H1 (cell line): ENCODE measurements at regions not wholly inside any gene's neighbourhood (a gene's known extent, or its start where the extent isn't known, plus 50 kb on each side); places are given as distances from the start of the nearest gene placed in this dataset.

ENCODE experiments used
- CTCF ChIA-PET: fragments of 300-600 bp; sonication (Branson Sonifier 250); formaldehyde crosslinking; loops from one replicate; lab custom pipeline; 2021; ENCODE audit not compliant: partially characterized antibody; lab: Charles Lee
- POLR2A ChIA-PET: fragments of 300-600 bp; sonication (Branson Sonifier 250); formaldehyde crosslinking; loops from one replicate; lab custom pipeline; 2021; ENCODE audit warnings: inconsistent platforms; ENCODE audit not compliant: partially characterized antibody; lab: Charles Lee
- DNase-seq, 2 experiments: peaks; one replicate each; pipeline versions ENCODE4 v3.0.0 to v3.0.0-alpha.2; 2010 to 2022; ENCODE audit warnings: low spot score in 2 of 2, low read depth in 1 of 2, mixed read lengths in 1 of 2
- FAIRE-seq: peaks from 2 replicates; lab custom pipeline; 2011; peaks lifted over from hg19 to GRCh38; lab: Jason Lieb, UNC
- H2AFZ ChIP-seq: 2 replicates; pipeline ENCODE4 v1.8.1; 2012; ENCODE audit warnings: low read length, inconsistent platforms
- H2AK5ac ChIP-seq: 2 replicates; pipeline ENCODE4 v1.6.1; 2013; ENCODE audit warnings: low read depth, low read length
- H2BK120ac ChIP-seq: replicated peaks from 2 replicates; pipeline ENCODE3; 2013; ENCODE audit warnings: low read depth, low read length, inconsistent platforms
- H2BK12ac ChIP-seq: 2 replicates; pipeline ENCODE4 v1.6.1; 2013; ENCODE audit warnings: low read depth, low read length
- H2BK15ac ChIP-seq: 2 replicates; pipeline ENCODE4 v1.6.1; 2013; ENCODE audit warnings: low read length
- H2BK20ac ChIP-seq: 2 replicates; pipeline ENCODE4 v1.6.1; 2013; ENCODE audit warnings: low read length
- H2BK5ac ChIP-seq: 2 replicates; pipeline ENCODE4 v1.6.1; 2013; ENCODE audit warnings: low read depth, low read length
- H3K14ac ChIP-seq: 2 replicates; pipeline ENCODE4 v1.6.1; 2013; ENCODE audit warnings: inconsistent platforms; ENCODE audit not compliant: insufficient read length
- H3K18ac ChIP-seq: 2 replicates; pipeline ENCODE4 v1.6.1; 2013; ENCODE audit warnings: low read length; ENCODE audit errors: extremely low read depth
- H3K23ac ChIP-seq: 2 replicates; pipeline ENCODE4 v1.6.1; 2013; ENCODE audit warnings: inconsistent platforms; ENCODE audit not compliant: insufficient read length
- H3K23me2 ChIP-seq: 2 replicates; pipeline ENCODE4 v1.6.1; 2013; ENCODE audit warnings: low read depth, low read length
- H3K27ac ChIP-seq: 2 replicates; pipeline ENCODE4 v1.6.1; 2011; ENCODE audit warnings: low read depth, low read length, inconsistent platforms
- H3K27me3 ChIP-seq, 4 experiments: replicated peaks in 1 of 4; 1 replicate in 1 of 4; 2 replicates in 3 of 4; pipeline versions ENCODE4 v1.6.1 to v1.8.1; 2011 to 2013; ENCODE audit warnings: low read length in 3 of 4, mild to moderate bottlenecking in 3 of 4, inconsistent platforms in 2 of 4, mixed read lengths in 2 of 4, moderate library complexity in 1 of 4; ENCODE audit not compliant: control insufficient read depth in 3 of 4, insufficient read depth in 3 of 4; ENCODE audit errors: extremely low read depth in 1 of 4
- H3K36me3 ChIP-seq, 4 experiments: 2 replicates each; pipeline versions ENCODE4 v1.6.1 to v1.8.1; 2011 to 2013; ENCODE audit warnings: mild to moderate bottlenecking in 4 of 4, low read length in 3 of 4, moderate library complexity in 2 of 4, control low read depth in 1 of 4, inconsistent platforms in 1 of 4; ENCODE audit not compliant: insufficient read depth in 4 of 4, control insufficient read depth in 2 of 4
- H3K4ac ChIP-seq: replicated peaks from 2 replicates; pipeline ENCODE3; 2013; ENCODE audit warnings: low read length, low read depth, mixed read lengths, inconsistent platforms; ENCODE audit not compliant: insufficient read length
- H3K4me1 ChIP-seq, 4 experiments: replicated peaks in 1 of 4; 1 replicate in 1 of 4; 2 replicates in 3 of 4; pipeline versions ENCODE4 v1.6.1 to v1.8.1; 2011 to 2013; ENCODE audit warnings: low read length in 3 of 4, inconsistent platforms in 2 of 4, mixed read lengths in 1 of 4; ENCODE audit not compliant: insufficient read depth in 4 of 4, control insufficient read depth in 3 of 4
- H3K4me2 ChIP-seq, 2 experiments: 2 replicates each; pipeline versions ENCODE4 v1.6.1 to v1.8.1; 2011 to 2013; ENCODE audit warnings: low read depth in 2 of 2, low read length in 2 of 2, control low read depth in 1 of 2, inconsistent platforms in 1 of 2, mild to moderate bottlenecking in 1 of 2; ENCODE audit not compliant: insufficient read depth in 1 of 2
- H3K4me3 ChIP-seq, 4 experiments: fragments of 200-600, 300-600 bp in 1 of 4; sonication (generic), shearing (Covaris generic), sonication (Bioruptor Twin) in 1 of 4; 2 replicates each; pipeline versions ENCODE4 v1.5.1 to v1.8.1; 2011 to 2016; ENCODE audit warnings: low read length in 4 of 4, low read depth in 3 of 4, control low read depth in 2 of 4, inconsistent platforms in 2 of 4, mild to moderate bottlenecking in 2 of 4, mixed read lengths in 1 of 4, moderate library complexity in 1 of 4; ENCODE audit not compliant: insufficient read depth in 2 of 4; ENCODE audit errors: extremely low read depth in 1 of 4
- H3K56ac ChIP-seq: replicated peaks from 2 replicates; pipeline ENCODE3; 2013; ENCODE audit warnings: low read depth, mild to moderate bottlenecking, mixed read lengths, low read length, inconsistent platforms; ENCODE audit not compliant: insufficient read length
- H3K79me1 ChIP-seq: 2 replicates; pipeline ENCODE4 v1.6.1; 2013; ENCODE audit warnings: low read depth, low read length, control low read depth
- H3K79me2 ChIP-seq, 2 experiments: 2 replicates each; pipeline versions ENCODE4 v1.6.1 to v1.8.1; 2012 to 2013; ENCODE audit warnings: low read length in 2 of 2, mild to moderate bottlenecking in 2 of 2, inconsistent platforms in 1 of 2; ENCODE audit not compliant: insufficient read depth in 2 of 2, control insufficient read depth in 1 of 2
- H3K9ac ChIP-seq, 4 experiments: replicated peaks in 1 of 4; 1 replicate in 1 of 4; 2 replicates in 3 of 4; pipeline versions ENCODE4 v1.6.1 to v1.8.1; 2011 to 2013; ENCODE audit warnings: low read depth in 3 of 4, low read length in 3 of 4, control low read depth in 2 of 4, mild to moderate bottlenecking in 2 of 4, moderate library complexity in 2 of 4, inconsistent platforms in 1 of 4; ENCODE audit errors: extremely low read depth in 1 of 4
- H3K9me3 ChIP-seq, 2 experiments: 2 replicates each; pipeline versions ENCODE4 v1.6.1 to v1.8.1; 2012 to 2013; ENCODE audit warnings: mild to moderate bottlenecking in 2 of 2, moderate library complexity in 2 of 2, control low read depth in 1 of 2, inconsistent platforms in 1 of 2, low read depth in 1 of 2, low read length in 1 of 2, mixed read lengths in 1 of 2; ENCODE audit not compliant: insufficient read depth in 2 of 2
- H4K20me1 ChIP-seq, 2 experiments: replicated peaks in 1 of 2; 2 replicates each; pipeline versions ENCODE3 to v1.8.1; 2011 to 2013; ENCODE audit warnings: inconsistent platforms in 2 of 2, low read length in 2 of 2, mild to moderate bottlenecking in 1 of 2; ENCODE audit not compliant: insufficient read depth in 2 of 2, control insufficient read depth in 1 of 2
- H4K5ac ChIP-seq: 2 replicates; pipeline ENCODE4 v1.6.1; 2013; ENCODE audit warnings: low read length, low read depth, mixed read lengths, inconsistent platforms; ENCODE audit not compliant: insufficient read length
- H4K8ac ChIP-seq: 2 replicates; pipeline ENCODE4 v1.8.0; 2013; ENCODE audit warnings: mild to moderate bottlenecking, moderate library complexity, low read length, inconsistent platforms; ENCODE audit not compliant: insufficient read depth; ENCODE audit errors: extremely low read depth
- H4K91ac ChIP-seq: replicated peaks from 2 replicates; pipeline ENCODE3; 2013; ENCODE audit warnings: low read length, mixed read lengths, inconsistent platforms; ENCODE audit not compliant: insufficient read length
- WGBS, 2 experiments: shearing (Covaris generic) in 1 of 2; methylation state at CpG; one replicate each; pipeline versions ENCODE4 v1.1.6 to v1.1.7; 2013 to 2015; ENCODE audit warnings: low lambda C conversion rate in 2 of 2, mixed read lengths in 2 of 2, inconsistent platforms in 1 of 2, low coverage in 1 of 2, missing lambda C conversion rate in 1 of 2; ENCODE audit not compliant: insufficient replicate concordance in 2 of 2, insufficient coverage in 1 of 2, insufficient read length in 1 of 2; ENCODE audit errors: extremely low coverage in 1 of 2, missing lambda C conversion rate in 1 of 2; 5-methylcytosine and 5-hydroxymethylcytosine counted together
- TF ChIP-seq, protein P1 (sequence below): fragments of 300-600 bp; sonication (generic); IDR thresholded peaks from 2 replicates; pipeline ENCODE4 v1.7.1; 2012; ENCODE audit warnings: low read length, moderate library complexity, mild to moderate bottlenecking, inconsistent platforms; ENCODE audit not compliant: insufficient replicate concordance

DNA sequence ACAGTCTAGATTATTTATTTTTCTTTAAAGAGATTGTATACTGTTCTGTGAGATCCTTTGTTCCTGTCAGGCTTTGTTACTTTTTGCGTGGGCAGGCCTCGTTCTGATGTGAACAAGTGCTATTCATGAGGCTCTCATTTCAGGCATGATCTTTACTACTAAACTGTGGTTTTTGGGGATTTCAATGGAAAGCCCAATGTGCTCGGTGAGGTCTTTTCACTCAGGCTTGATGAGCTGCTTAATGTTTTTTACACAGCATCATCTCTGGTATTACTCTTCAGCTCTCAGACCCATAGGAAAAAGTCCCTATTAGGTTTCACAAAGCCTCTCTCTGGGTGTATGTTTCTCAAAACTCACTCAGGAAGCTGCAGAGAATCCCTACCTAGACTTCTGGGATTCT, 419.4 kb downstream of the GPATCH2 start:
- POLR2A ChIA-PET: no interaction called here
- TF ChIP-seq, protein P1, sequence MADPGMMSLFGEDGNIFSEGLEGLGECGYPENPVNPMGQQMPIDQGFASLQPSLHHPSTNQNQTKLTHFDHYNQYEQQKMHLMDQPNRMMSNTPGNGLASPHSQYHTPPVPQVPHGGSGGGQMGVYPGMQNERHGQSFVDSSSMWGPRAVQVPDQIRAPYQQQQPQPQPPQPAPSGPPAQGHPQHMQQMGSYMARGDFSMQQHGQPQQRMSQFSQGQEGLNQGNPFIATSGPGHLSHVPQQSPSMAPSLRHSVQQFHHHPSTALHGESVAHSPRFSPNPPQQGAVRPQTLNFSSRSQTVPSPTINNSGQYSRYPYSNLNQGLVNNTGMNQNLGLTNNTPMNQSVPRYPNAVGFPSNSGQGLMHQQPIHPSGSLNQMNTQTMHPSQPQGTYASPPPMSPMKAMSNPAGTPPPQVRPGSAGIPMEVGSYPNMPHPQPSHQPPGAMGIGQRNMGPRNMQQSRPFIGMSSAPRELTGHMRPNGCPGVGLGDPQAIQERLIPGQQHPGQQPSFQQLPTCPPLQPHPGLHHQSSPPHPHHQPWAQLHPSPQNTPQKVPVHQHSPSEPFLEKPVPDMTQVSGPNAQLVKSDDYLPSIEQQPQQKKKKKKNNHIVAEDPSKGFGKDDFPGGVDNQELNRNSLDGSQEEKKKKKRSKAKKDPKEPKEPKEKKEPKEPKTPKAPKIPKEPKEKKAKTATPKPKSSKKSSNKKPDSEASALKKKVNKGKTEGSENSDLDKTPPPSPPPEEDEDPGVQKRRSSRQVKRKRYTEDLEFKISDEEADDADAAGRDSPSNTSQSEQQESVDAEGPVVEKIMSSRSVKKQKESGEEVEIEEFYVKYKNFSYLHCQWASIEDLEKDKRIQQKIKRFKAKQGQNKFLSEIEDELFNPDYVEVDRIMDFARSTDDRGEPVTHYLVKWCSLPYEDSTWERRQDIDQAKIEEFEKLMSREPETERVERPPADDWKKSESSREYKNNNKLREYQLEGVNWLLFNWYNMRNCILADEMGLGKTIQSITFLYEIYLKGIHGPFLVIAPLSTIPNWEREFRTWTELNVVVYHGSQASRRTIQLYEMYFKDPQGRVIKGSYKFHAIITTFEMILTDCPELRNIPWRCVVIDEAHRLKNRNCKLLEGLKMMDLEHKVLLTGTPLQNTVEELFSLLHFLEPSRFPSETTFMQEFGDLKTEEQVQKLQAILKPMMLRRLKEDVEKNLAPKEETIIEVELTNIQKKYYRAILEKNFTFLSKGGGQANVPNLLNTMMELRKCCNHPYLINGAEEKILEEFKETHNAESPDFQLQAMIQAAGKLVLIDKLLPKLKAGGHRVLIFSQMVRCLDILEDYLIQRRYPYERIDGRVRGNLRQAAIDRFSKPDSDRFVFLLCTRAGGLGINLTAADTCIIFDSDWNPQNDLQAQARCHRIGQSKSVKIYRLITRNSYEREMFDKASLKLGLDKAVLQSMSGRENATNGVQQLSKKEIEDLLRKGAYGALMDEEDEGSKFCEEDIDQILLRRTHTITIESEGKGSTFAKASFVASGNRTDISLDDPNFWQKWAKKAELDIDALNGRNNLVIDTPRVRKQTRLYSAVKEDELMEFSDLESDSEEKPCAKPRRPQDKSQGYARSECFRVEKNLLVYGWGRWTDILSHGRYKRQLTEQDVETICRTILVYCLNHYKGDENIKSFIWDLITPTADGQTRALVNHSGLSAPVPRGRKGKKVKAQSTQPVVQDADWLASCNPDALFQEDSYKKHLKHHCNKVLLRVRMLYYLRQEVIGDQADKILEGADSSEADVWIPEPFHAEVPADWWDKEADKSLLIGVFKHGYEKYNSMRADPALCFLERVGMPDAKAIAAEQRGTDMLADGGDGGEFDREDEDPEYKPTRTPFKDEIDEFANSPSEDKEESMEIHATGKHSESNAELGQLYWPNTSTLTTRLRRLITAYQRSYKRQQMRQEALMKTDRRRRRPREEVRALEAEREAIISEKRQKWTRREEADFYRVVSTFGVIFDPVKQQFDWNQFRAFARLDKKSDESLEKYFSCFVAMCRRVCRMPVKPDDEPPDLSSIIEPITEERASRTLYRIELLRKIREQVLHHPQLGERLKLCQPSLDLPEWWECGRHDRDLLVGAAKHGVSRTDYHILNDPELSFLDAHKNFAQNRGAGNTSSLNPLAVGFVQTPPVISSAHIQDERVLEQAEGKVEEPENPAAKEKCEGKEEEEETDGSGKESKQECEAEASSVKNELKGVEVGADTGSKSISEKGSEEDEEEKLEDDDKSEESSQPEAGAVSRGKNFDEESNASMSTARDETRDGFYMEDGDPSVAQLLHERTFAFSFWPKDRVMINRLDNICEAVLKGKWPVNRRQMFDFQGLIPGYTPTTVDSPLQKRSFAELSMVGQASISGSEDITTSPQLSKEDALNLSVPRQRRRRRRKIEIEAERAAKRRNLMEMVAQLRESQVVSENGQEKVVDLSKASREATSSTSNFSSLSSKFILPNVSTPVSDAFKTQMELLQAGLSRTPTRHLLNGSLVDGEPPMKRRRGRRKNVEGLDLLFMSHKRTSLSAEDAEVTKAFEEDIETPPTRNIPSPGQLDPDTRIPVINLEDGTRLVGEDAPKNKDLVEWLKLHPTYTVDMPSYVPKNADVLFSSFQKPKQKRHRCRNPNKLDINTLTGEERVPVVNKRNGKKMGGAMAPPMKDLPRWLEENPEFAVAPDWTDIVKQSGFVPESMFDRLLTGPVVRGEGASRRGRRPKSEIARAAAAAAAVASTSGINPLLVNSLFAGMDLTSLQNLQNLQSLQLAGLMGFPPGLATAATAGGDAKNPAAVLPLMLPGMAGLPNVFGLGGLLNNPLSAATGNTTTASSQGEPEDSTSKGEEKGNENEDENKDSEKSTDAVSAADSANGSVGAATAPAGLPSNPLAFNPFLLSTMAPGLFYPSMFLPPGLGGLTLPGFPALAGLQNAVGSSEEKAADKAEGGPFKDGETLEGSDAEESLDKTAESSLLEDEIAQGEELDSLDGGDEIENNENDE: no peak

More for the DNA sequence above, 419.4 kb downstream of the GPATCH2 start:
- no peaks in the 10 kb centered on the region for H3K9me3 ChIP-seq
- no peak overlapping the region for H3K18ac ChIP-seq
- H2BK12ac ChIP-seq: no peak overlapping the region
- H2AFZ ChIP-seq: 0 out of 2 replicates have a peak overlapping the region, but pooled peaks have one; percentile 3
- H3K23me2 ChIP-seq: no peaks in the 10 kb centered on the region
- H3K56ac ChIP-seq: no peak overlapping the region
- H3K36me3 ChIP-seq: no peaks in the 10 kb centered on the region
- H4K5ac ChIP-seq: no peak overlapping the region
- no peak overlapping the region for H4K91ac ChIP-seq
- H2BK120ac ChIP-seq: no peak overlapping the region
- H2BK15ac ChIP-seq: no peak overlapping the region
- no peak overlapping the region for H3K4me3 ChIP-seq
- H3K27ac ChIP-seq: no peak overlapping the region
- no peak overlapping the region for H2BK5ac ChIP-seq
- WGBS, 2 experiments: 74% methylated on average over 3 of the region's 3 CpGs; no CpG with 5 or more reads in 1 of the 2 experiments
- H4K20me1 ChIP-seq: no peaks in the 10 kb centered on the region
- H3K4me1 ChIP-seq: no peaks in the 10 kb centered on the region
- H4K8ac ChIP-seq: no peak overlapping the region
- CTCF ChIA-PET: no interaction called here
- H3K14ac ChIP-seq: no peak overlapping the region
- no peak overlapping the region for H3K4me2 ChIP-seq
- no peak overlapping the region for H3K9ac ChIP-seq
- H3K79me2 ChIP-seq: no peaks in the 10 kb centered on the region
- no peaks in the 10 kb centered on the region for H3K27me3 ChIP-seq
- FAIRE-seq: no peak
- no peaks in the 10 kb centered on the region for H3K79me1 ChIP-seq
- H2BK20ac ChIP-seq: no peak overlapping the region
- DNase-seq: no peak
- no peak overlapping the region for H3K23ac ChIP-seq
- no peak overlapping the region for H3K4ac ChIP-seq
- H2AK5ac ChIP-seq: no peak overlapping the region
